GM18520 (cell line): ENCODE measurements at regions not wholly inside any gene's neighbourhood (a gene's known extent, or its start where the extent isn't known, plus 50 kb on each side); places are given as distances from the start of the nearest gene placed in this dataset.

Experiments
- ATAC-seq: cut with Tn5 transposase; IDR thresholded peaks from one replicate; pipeline ENCODE4 v1.9.1; 2021; ENCODE audit not compliant: unreplicated experiment

GRCh38 chr2:8016688-8017087 is 665.2 kb upstream of the ID2 start:
- no peak for ATAC-seq

DNA sequence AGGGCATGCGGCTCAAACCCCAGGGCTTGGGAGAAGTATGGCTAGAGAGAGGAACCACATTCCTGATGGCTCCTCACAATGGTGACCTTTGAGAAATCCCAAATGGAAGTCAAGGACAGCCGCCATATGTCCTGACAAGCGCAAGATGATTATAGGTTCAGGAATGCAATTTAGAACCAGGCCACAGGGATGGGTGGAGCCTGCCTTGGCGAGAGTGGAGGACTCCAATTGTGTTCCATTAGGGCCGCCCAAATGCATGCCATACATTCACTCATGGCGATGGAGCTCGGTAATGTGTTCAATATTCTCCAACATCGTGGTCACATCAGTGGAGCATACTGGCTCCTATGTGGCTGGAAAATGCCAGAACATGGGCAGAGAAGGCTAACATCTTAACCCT is 662.9 kb upstream of the ID2 start:
- ATAC-seq, result no peak

GRCh38 chr2:8019934-8020333 is 661.9 kb upstream of the ID2 start:
- no peak for ATAC-seq

DNA sequence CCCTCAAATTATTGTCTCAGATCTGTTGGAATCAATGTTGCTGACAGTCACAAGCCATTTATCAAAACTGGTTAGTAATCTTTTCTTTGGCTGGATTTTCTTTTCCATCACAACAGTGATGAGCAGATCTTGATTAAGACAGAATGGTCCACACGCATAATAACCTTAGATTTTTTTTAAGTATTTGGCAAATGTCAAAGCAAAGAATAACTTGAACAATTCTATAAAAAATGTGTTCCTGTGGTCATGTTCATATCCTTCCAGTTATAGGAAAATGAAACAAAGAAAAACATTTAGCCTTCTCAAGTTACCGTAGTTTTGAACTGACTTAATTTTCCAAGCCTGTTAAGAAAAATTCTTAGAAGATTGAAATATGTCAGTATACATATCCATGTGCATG is 659.9 kb upstream of the ID2 start:
- no peak for ATAC-seq

DNA sequence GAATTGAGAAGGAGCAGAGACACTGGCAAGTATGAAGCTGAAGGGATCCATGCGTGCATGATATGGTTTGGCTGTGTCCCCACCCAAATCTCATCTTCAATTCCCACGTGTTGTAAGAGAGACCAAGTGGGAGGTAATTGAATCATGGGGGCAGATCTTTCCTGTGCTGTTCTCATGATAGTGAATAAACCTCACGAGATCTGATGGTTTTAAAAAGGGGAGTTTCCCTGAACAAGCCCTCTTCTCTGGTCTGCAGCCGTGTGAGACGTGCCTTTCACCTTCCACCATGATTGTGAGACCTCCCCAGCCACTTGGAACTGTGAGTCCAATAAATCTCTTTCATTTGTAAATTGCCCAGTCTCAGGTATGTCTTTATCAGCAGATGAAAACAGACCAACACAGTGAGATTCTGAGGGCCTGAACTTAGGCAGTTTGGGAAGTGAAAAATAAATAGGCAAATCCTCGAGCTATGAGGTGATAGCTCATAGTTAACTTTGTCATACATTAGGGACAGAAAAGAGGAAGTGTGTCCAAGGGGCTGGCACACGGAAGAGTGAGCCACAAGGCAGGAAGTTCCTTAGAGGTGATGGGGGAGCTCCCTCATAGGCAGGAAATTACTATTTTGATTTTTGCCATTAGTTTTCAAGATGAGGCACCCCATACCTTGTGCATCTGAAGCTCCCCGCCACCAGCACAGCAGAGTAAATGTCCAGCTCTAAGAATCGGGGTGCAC is 658.8 kb upstream of the ID2 start:
- ATAC-seq, result no peak

DNA sequence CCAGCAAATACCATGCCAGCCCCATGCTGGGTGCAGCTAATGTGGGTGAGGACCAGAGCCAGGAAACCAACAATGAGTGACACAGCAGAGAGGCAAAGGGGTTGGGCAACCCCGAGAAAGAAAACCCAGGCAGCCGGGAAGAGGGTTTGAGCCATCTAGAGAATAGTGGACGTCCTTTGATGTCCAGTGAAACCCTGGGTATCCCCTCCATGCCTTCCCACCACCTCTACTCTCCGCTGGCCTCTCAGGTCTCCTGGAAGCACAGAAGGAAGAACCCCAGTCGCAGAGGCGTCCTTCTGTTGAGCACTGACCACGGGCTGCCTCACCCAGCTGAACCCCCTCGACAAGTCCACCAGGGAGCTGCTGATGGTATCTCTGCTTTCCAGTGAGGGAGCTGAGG is 657.4 kb upstream of the ID2 start:
- no peak for ATAC-seq

DNA sequence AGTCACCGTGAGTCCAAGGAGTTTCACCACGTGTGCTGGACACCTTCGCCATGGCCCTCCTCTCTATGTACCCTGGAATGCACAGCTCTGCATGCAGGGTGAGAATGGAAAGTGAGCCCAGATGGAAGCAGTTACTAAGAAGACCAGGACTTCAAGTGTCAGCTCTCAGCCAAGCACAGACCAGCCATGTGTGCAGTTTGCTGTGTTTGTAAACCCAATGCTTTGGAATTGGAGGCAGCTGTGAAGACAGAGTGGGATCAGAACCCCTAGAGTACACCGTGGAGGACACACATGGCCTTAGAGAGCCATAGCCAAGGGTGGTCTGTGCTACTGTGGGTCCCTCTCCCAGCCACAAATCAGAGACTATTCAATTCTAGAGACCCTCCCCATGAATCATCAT is 655.5 kb upstream of the ID2 start:
- no peak for ATAC-seq

- ATAC-seq, result no peak
These were observed 654.5 kb upstream of the ID2 start for GRCh38 chr2:8027387-8027786.

GRCh38 chr2:8028036-8028435 is 653.8 kb upstream of the ID2 start:
- ATAC-seq, result no peak

- ATAC-seq, result no peak
These were observed 653.4 kb upstream of the ID2 start for GRCh38 chr2:8028436-8028835.

DNA sequence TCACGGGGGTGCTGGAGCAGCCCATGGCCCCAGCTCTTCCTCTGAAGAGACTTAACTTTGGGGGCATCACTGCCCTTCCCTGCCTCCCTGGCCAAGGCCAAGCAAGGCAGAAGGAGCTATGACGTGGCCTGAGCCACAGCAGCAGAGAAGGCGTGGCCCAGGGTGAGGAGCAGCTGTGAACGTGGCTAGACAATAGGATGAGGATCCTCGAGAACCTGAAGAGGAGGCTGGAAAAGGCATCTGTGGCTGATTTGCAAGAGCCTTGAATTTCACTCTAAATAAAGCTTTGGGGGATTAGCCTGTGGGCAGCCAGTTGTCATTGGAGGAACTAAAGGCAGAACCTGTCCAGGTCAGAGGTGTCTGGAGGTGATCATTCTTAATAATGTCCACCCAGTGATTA is 652.9 kb upstream of the ID2 start:
- no peak for ATAC-seq

- no peak for ATAC-seq
These were observed 651.1 kb upstream of the ID2 start for GRCh38 chr2:8030573-8031303.

- ATAC-seq, result no peak
These were observed 650.5 kb upstream of the ID2 start for GRCh38 chr2:8031370-8031769.

GRCh38 chr2:8033546-8034096 is 648.2 kb upstream of the ID2 start:
- no peak for ATAC-seq

DNA sequence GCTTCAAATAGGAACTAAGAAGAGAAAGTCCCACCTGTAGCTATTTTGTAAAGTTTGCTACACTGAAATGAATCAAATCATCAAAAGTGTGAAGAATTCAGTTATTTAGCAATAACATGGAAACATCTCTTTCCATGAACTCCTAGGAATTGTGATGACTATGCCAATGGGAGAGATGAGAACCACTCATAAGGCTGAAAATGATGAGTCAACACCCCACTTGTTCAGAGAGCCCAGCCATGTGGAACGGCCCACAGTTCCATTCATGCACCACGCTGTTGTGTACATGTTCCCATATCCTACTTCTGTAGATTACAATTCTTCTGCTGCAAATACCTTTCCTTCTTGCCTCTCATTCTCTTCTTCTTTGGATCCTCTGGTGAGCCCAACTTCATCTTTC is 645.5 kb upstream of the ID2 start:
- ATAC-seq, result no peak

DNA sequence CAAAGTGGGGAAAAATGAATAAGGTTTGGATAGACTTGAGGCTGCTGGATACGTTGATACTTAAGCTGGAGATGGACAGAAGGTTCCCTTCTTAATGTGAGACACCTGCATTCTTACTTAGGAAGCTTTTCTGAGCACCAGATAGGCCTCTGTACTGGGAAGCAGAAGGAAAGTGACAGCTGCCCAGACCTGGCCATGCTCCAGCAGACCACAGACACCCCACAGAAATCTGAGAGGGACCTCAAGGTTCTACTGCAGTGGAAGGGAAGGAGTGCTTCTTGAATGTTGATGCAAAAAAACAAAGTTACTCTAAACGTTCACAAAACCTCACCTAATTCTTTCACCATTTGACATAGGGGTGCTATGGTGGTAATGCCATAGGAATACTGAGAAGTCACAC is 642.1 kb upstream of the ID2 start:
- ATAC-seq, result no peak

- no peak for ATAC-seq
These were observed 638.6 kb upstream of the ID2 start for GRCh38 chr2:8043295-8043694.

DNA sequence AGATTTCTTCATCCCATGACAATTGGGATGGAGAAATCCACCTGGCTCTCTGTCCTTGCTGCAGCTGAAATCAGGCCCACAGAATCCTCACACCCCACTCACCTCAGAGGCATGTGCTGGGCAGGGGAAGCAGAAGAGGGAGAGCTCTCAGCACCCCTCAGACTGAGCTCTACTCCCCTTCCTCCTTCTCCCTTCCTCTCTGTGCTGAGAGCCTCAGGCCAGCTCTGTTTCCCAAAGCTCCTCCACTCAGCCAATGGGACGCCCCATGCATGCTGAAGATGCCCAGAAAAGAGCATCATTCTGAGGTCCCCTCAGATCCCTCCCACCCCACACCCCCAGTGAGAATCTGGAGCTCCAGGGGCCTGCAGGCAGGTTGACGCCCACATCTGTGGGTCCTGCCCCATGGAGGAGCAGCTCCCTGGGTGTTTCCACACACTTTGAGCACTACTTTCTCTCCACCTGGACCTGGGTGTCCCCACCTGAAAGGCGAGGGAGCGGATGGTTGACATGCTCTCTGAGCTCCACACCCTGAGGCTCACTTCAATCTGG is 637.7 kb upstream of the ID2 start:
- no peak for ATAC-seq

DNA sequence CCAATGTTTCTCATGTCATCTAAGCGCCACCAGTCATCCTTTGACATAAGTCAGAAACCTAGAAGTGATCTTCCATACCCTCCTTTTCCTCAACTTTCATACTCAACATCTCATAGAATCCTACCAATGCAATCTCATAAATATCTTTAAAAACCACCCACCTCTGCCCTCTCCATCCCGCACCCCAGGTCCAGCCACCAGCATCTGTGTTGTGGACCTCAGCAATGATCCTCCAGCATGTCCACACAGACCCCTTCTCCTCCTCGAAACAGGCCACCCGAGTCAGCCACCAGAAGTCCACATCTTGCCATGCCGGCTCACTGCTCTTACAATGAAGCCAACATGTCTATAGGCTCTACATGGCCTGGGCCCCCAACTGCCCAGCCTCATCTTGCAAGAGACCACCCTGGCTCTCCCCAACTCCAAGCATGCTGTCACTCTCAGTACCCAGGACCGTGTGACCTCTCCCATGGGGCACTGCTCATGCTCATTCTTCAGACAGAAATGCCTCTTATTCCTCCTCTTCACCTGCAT is 636.7 kb upstream of the ID2 start:
- ATAC-seq, result no peak

DNA sequence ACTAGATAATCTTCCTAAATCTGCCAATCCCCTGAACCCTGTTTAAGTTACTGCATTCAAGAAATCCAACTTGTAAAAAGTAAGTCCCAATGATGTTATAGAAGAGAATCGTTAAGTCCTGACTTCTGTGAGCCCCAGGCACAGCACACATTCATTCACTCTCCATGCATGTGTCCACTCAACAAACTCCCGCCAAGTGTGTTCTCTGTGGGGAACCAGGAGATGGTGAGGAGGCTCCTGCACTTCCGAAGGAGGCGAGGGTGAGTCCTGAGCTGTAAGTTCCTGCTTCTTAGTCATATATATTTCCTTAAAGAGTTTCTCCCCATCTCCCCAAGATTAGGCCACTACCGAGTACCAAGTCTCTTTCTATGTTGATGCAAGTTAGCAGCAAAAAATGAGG is 635.0 kb upstream of the ID2 start:
- ATAC-seq, result no peak

DNA sequence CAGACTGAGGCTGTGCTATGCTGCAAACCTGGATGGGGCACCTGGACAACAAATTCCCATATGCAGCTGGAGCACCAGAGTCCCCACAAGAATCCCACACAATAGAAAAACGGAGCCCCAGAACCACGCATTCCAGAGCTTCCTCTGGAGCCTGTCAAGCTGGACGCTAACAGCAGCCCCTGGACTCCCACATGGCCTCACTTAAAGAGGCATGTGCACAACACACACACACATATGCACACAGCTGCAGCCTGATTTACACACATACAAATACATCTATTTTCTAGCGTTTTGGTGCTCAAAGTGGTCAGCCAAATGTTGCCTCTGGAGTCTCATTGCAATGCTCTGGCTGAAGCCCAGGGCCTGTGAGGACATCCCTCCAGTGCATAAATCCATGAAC is 632.7 kb upstream of the ID2 start:
- ATAC-seq, result no peak
